HepG2 (cell line): ENCODE measurements at regions not wholly inside any gene's neighbourhood (a gene's known extent, or its start where the extent isn't known, plus 50 kb on each side); places are given as distances from the start of the nearest gene placed in this dataset.
A peak's percentile ranks its signal among the peaks of the same experiment; 100 is the strongest.

ENCODE experiments used
- ARNTL ChIP-seq: sonication (generic); formaldehyde crosslinking; IDR thresholded peaks from 2 replicates; pipeline ENCODE4 v1.4.0; 2020; ENCODE audit warnings: mild to moderate bottlenecking, missing genetic modification reagents
- PRDM4 ChIP-seq: sonication (generic); formaldehyde crosslinking; IDR thresholded peaks from 2 replicates; pipeline ENCODE4 v1.9.0; 2021; ENCODE audit warnings: missing genetic modification reagents, borderline replicate concordance
- TFAP4 ChIP-seq: sonication (generic); IDR thresholded peaks from 2 replicates; pipeline ENCODE4 v1.6.1; 2016; ENCODE audit warnings: low read depth, borderline replicate concordance
- WIZ ChIP-seq: sonication (generic); formaldehyde crosslinking; IDR thresholded peaks from 2 replicates; pipeline ENCODE4 v1.5.1; 2020; ENCODE audit warnings: mild to moderate bottlenecking, missing genetic modification reagents
- ZNF251 ChIP-seq: sonication (generic); formaldehyde crosslinking; IDR thresholded peaks from 2 replicates; pipeline ENCODE4 v1.9.0; 2021; ENCODE audit warnings: mild to moderate bottlenecking, missing genetic modification reagents
- ZNF580 ChIP-seq: IDR thresholded peaks from 2 replicates; pipeline ENCODE4 v1.6.1; 2016; ENCODE audit warnings: low read depth, borderline replicate concordance
- TF ChIP-seq, protein P1 (sequence below): sonication (generic); formaldehyde crosslinking; IDR thresholded peaks from 2 replicates; pipeline ENCODE4 v1.4.0; 2020; ENCODE audit warnings: missing genetic modification reagents, borderline replicate concordance
- TF ChIP-seq, protein P2 (sequence below): sonication (generic); formaldehyde crosslinking; IDR thresholded peaks from 2 replicates; pipeline ENCODE4 v1.4.0; 2020; ENCODE audit warnings: missing genetic modification reagents
- TF ChIP-seq, protein P3 (sequence below): IDR thresholded peaks from 2 replicates; pipeline ENCODE4 v1.6.1; 2016; ENCODE audit warnings: mild to moderate bottlenecking

DNA sequence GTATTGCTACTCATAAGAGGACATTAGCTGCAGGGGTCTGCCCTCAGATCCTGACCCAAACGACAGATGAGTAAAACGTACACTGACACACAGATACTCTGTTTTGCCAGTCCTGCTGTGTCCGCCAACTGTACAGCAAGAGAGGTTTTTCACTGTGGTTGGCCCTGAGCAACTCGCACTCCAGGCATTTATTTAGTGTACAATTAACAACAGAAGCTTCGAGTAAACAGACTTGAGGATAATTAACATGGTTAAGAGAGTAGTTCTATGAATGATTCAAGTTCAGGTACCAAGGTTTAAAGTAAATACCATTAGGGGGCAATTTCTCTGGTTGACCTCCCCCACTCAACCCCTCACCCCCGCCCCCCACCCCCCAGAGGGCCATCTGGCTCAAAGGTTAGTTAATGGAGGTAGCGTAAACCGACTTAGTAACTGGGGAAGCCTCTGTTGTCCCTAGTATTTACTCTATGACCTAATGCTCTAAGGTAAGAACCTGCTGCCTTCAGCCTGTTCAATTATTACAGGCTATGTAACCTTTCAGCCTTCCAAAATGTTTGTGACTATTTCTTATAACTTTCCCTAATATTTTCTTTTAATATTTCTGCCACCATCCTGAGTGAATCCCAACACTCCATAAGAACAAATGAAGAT lies 103.9 kb upstream of the XIRP2 start (continued):
- TF ChIP-seq ZNF580: no peak
- TF ChIP-seq, protein P1, sequence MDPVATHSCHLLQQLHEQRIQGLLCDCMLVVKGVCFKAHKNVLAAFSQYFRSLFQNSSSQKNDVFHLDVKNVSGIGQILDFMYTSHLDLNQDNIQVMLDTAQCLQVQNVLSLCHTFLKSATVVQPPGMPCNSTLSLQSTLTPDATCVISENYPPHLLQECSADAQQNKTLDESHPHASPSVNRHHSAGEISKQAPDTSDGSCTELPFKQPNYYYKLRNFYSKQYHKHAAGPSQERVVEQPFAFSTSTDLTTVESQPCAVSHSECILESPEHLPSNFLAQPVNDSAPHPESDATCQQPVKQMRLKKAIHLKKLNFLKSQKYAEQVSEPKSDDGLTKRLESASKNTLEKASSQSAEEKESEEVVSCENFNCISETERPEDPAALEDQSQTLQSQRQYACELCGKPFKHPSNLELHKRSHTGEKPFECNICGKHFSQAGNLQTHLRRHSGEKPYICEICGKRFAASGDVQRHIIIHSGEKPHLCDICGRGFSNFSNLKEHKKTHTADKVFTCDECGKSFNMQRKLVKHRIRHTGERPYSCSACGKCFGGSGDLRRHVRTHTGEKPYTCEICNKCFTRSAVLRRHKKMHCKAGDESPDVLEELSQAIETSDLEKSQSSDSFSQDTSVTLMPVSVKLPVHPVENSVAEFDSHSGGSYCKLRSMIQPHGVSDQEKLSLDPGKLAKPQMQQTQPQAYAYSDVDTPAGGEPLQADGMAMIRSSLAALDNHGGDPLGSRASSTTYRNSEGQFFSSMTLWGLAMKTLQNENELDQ (CRISPR knock-in tag): no peak
- TF ChIP-seq PRDM4 (CRISPR knock-in tag): no peak
- TF ChIP-seq ARNTL: no peak
- TF ChIP-seq, protein P2, sequence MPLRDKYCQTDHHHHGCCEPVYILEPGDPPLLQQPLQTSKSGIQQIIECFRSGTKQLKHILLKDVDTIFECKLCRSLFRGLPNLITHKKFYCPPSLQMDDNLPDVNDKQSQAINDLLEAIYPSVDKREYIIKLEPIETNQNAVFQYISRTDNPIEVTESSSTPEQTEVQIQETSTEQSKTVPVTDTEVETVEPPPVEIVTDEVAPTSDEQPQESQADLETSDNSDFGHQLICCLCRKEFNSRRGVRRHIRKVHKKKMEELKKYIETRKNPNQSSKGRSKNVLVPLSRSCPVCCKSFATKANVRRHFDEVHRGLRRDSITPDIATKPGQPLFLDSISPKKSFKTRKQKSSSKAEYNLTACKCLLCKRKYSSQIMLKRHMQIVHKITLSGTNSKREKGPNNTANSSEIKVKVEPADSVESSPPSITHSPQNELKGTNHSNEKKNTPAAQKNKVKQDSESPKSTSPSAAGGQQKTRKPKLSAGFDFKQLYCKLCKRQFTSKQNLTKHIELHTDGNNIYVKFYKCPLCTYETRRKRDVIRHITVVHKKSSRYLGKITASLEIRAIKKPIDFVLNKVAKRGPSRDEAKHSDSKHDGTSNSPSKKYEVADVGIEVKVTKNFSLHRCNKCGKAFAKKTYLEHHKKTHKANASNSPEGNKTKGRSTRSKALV (CRISPR knock-in tag): no peak
- TF ChIP-seq WIZ (CRISPR knock-in tag): no peak
- TF ChIP-seq TFAP4: peak; percentile 14; the same call in 1 of the 2 replicates
- TF ChIP-seq ZNF251: no peak
- TF ChIP-seq, protein P3, sequence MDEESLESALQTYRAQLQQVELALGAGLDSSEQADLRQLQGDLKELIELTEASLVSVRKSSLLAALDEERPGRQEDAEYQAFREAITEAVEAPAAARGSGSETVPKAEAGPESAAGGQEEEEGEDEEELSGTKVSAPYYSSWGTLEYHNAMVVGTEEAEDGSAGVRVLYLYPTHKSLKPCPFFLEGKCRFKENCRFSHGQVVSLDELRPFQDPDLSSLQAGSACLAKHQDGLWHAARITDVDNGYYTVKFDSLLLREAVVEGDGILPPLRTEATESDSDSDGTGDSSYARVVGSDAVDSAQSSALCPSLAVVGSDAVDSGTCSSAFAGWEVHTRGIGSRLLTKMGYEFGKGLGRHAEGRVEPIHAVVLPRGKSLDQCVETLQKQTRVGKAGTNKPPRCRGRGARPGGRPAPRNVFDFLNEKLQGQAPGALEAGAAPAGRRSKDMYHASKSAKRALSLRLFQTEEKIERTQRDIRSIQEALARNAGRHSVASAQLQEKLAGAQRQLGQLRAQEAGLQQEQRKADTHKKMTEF (CRISPR knock-in tag): peak; percentile 50; the same call in 1 of the 2 replicates
